Neural cell (in vitro differentiated cells): ENCODE measurements at regions not wholly inside any gene's neighbourhood (a gene's known extent, or its start where the extent isn't known, plus 50 kb on each side); places are given as distances from the start of the nearest gene placed in this dataset.

ENCODE experiments used
- H2AFZ ChIP-seq: fragments of 200-600, 300-800 bp; sonication (generic), shearing (Covaris generic); 2 replicates; pipeline ENCODE4 v1.6.0; 2014; ENCODE audit warnings: low read depth, mild to moderate bottlenecking, antibody characterized with exemption, low read length, moderate library complexity
- H3F3A ChIP-seq: fragments of 200-600 bp; shearing (Covaris generic); 2 replicates; pipeline ENCODE4 v1.6.1; 2016; ENCODE audit warnings: mild to moderate bottlenecking, moderate library complexity, mixed read lengths, antibody characterized with exemption, low read length; ENCODE audit not compliant: insufficient read depth, poor library complexity, severe bottlenecking
- H3K27ac ChIP-seq: fragments of 200-600, 300-800 bp; sonication (generic), shearing (Covaris generic); 2 replicates; pipeline ENCODE4 v1.5.1; 2014; ENCODE audit warnings: mild to moderate bottlenecking, low read length, moderate library complexity
- H3K27me3 ChIP-seq: fragments of 300-800, 200-600 bp; sonication (generic), shearing (Covaris generic); 2 replicates; pipeline ENCODE4 v1.6.0; 2014; ENCODE audit warnings: mild to moderate bottlenecking, low read depth, low read length, moderate library complexity; ENCODE audit not compliant: insufficient read depth
- H3K36me3 ChIP-seq: fragments of 300-800, 200-600 bp; sonication (generic), shearing (Covaris generic); 2 replicates; pipeline ENCODE4 v1.5.1; 2014; ENCODE audit warnings: mild to moderate bottlenecking, antibody characterized with exemption, low read length, moderate library complexity; ENCODE audit not compliant: insufficient read depth
- H3K4me2 ChIP-seq: fragments of 300-800, 200-600 bp; sonication (generic), shearing (Covaris generic); 2 replicates; pipeline ENCODE4 v1.6.0; 2014; ENCODE audit warnings: mild to moderate bottlenecking, low read length
- H3K4me3 ChIP-seq: fragments of 300-800, 200-600 bp; sonication (generic), shearing (Covaris generic); 2 replicates; pipeline ENCODE4 v1.5.1; 2014; ENCODE audit warnings: mild to moderate bottlenecking, low read length, moderate library complexity
- H3K79me2 ChIP-seq: fragments of 200-600 bp; shearing (Covaris generic); replicated peaks from 2 replicates; pipeline ENCODE4 v1.6.0; 2014; ENCODE audit warnings: mild to moderate bottlenecking, low read length, moderate library complexity; ENCODE audit not compliant: insufficient read depth
- H3K9ac ChIP-seq: fragments of 300-800, 200-600 bp; sonication (generic), shearing (Covaris generic); 2 replicates; pipeline ENCODE4 v1.6.1; 2016; ENCODE audit warnings: mild to moderate bottlenecking, low read length, mixed read lengths
- H3K9me2 ChIP-seq: fragments of 200-600 bp; shearing (Covaris generic); 2 replicates; pipeline ENCODE4 v1.6.1; 2016; ENCODE audit warnings: mild to moderate bottlenecking, low read length, mixed read lengths; ENCODE audit not compliant: insufficient read depth
- H3K9me3 ChIP-seq: fragments of 200-600, 300-800 bp; sonication (generic), shearing (Covaris generic); 2 replicates; pipeline ENCODE4 v1.6.1; 2016; ENCODE audit warnings: mild to moderate bottlenecking, mixed run types, low read length, moderate library complexity, mixed read lengths
- H4K20me1 ChIP-seq: fragments of 200-600 bp; shearing (Covaris generic); 2 replicates; pipeline ENCODE4 v1.6.1; 2016; ENCODE audit warnings: mild to moderate bottlenecking, mixed run types; ENCODE audit not compliant: insufficient read depth
- CTCF ChIP-seq: fragments of 450-650 bp; IDR thresholded peaks from 2 replicates; pipeline ENCODE4 v1.5.1; 2014; ENCODE audit warnings: antibody characterized with exemption, mild to moderate bottlenecking, moderate library complexity; ENCODE audit not compliant: poor library complexity, severe bottlenecking
- EP300 ChIP-seq: fragments of 450-650 bp; conservative IDR thresholded peaks from 2 replicates; pipeline ENCODE4 v1.6.1; 2014; ENCODE audit warnings: antibody characterized with exemption, mild to moderate bottlenecking, moderate library complexity; ENCODE audit not compliant: poor library complexity, severe bottlenecking
- EZH2 ChIP-seq: fragments of 200-600, 300-800 bp; shearing (Covaris generic), sonication (generic); IDR thresholded peaks from 2 replicates; pipeline ENCODE4 v1.6.1; 2014; ENCODE audit warnings: antibody characterized with exemption, low read length, borderline replicate concordance, mild to moderate bottlenecking; ENCODE audit not compliant: insufficient read depth, poor library complexity, severe bottlenecking
- MXI1 ChIP-seq: fragments of 450-650 bp; conservative IDR thresholded peaks from 2 replicates; pipeline ENCODE4 v1.6.1; 2014; ENCODE audit warnings: antibody characterized with exemption, mild to moderate bottlenecking; ENCODE audit not compliant: poor library complexity, severe bottlenecking
- POLR2AphosphoS5 ChIP-seq: IDR thresholded peaks from 2 replicates; pipeline ENCODE4 v1.6.1; 2012
- RAD21 ChIP-seq: fragments of 450-650 bp; conservative IDR thresholded peaks from 2 replicates; pipeline ENCODE4 v1.6.1; 2014; ENCODE audit warnings: antibody characterized with exemption, mild to moderate bottlenecking, moderate library complexity
- SMC3 ChIP-seq: fragments of 450-650 bp; conservative IDR thresholded peaks from 2 replicates; pipeline ENCODE4 v1.6.1; 2014; ENCODE audit warnings: antibody characterized with exemption, mild to moderate bottlenecking, moderate library complexity; ENCODE audit not compliant: poor library complexity
- TAF1 ChIP-seq: IDR thresholded peaks from 2 replicates; pipeline ENCODE4 v1.6.1; 2012; ENCODE audit warnings: low read depth
- TF ChIP-seq, protein P1 (sequence below): IDR thresholded peaks from 2 replicates; pipeline ENCODE4 v1.6.1; 2012; ENCODE audit warnings: borderline replicate concordance

DNA sequence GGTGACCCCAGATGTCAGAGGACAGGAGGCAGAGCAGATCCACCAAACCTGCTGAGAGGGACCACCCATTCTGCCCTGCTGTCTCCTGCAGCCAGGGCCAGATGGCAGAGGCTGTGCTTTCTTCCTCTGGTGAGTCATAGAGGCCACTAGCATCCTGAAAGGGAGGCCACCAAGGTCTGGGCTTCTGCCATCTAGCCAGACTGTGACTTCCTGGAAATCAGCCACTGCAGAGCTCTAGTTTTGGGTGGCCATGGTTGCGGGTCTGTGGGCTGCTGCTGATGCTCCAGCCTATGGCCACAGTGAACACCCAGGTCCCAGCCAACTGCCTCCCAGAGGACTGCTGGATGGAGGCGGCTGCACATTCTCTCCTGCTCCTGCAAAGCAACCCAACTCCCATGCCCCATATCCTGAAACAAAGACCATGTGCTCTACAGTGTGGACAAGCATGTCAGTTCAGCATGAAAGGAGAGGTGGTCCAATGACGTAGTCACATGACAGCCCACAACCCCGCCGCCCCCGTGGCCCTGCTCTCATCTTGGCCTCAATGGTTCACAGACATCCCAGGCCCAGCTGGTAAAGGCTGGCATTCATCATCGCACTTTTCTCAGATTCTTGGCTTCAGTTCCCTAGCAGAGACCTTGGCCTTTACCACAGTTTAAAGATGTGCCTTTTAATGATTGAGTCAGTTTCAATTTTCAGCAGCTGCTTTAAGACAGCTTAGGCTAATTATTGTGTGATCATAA lies 73.9 kb upstream of the CXCL12 start:
- Histone ChIP-seq H4K20me1 (no peaks in the 10 kb centered on the region), H3K9ac (no peak overlapping the region), H3K9me3 (no peaks in the 10 kb centered on the region), H3K27me3 (no peaks in the 10 kb centered on the region), H3K36me3 (no peaks in the 10 kb centered on the region), H3K79me2 (no peaks in the 10 kb centered on the region), H3K4me2 (no peak overlapping the region), H2AFZ (no peak overlapping the region), H3K9me2 (no peaks in the 10 kb centered on the region), H3K27ac (no peak overlapping the region), H3F3A (no peaks in the 10 kb centered on the region), H3K4me3 (no peak overlapping the region)
- no peak for TF ChIP-seq EP300

GRCh38 chr10:44459671-44460070 lies 74.8 kb upstream of the CXCL12 start:
- no peak for TF ChIP-seq MXI1
- no peak for TF ChIP-seq CTCF
- TF ChIP-seq EZH2, result no peak
- TF ChIP-seq, protein P1, sequence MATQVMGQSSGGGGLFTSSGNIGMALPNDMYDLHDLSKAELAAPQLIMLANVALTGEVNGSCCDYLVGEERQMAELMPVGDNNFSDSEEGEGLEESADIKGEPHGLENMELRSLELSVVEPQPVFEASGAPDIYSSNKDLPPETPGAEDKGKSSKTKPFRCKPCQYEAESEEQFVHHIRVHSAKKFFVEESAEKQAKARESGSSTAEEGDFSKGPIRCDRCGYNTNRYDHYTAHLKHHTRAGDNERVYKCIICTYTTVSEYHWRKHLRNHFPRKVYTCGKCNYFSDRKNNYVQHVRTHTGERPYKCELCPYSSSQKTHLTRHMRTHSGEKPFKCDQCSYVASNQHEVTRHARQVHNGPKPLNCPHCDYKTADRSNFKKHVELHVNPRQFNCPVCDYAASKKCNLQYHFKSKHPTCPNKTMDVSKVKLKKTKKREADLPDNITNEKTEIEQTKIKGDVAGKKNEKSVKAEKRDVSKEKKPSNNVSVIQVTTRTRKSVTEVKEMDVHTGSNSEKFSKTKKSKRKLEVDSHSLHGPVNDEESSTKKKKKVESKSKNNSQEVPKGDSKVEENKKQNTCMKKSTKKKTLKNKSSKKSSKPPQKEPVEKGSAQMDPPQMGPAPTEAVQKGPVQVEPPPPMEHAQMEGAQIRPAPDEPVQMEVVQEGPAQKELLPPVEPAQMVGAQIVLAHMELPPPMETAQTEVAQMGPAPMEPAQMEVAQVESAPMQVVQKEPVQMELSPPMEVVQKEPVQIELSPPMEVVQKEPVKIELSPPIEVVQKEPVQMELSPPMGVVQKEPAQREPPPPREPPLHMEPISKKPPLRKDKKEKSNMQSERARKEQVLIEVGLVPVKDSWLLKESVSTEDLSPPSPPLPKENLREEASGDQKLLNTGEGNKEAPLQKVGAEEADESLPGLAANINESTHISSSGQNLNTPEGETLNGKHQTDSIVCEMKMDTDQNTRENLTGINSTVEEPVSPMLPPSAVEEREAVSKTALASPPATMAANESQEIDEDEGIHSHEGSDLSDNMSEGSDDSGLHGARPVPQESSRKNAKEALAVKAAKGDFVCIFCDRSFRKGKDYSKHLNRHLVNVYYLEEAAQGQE, result no peak
- H3K4me3 ChIP-seq, result no peak overlapping the region
- no peaks in the 10 kb centered on the region for H4K20me1 ChIP-seq
- no peak overlapping the region for H3K27ac ChIP-seq
- H3K9me2 ChIP-seq, result no peaks in the 10 kb centered on the region
- no peak overlapping the region for H3K4me2 ChIP-seq
- no peaks in the 10 kb centered on the region for H3K79me2 ChIP-seq
- no peak overlapping the region for H2AFZ ChIP-seq
- no peaks in the 10 kb centered on the region for H3K36me3 ChIP-seq
- no peaks in the 10 kb centered on the region for H3K9me3 ChIP-seq
- no peaks in the 10 kb centered on the region for H3F3A ChIP-seq
- H3K27me3 ChIP-seq, result no peaks in the 10 kb centered on the region
- H3K9ac ChIP-seq, result no peak overlapping the region

- Histone ChIP-seq H3F3A (no peaks in the 10 kb centered on the region), H3K4me2 (no peak overlapping the region), H3K9me2 (no peaks in the 10 kb centered on the region), H4K20me1 (no peaks in the 10 kb centered on the region), H3K79me2 (no peaks in the 10 kb centered on the region), H3K27ac (no peak overlapping the region), H3K4me3 (no peak overlapping the region), H3K36me3 (no peaks in the 10 kb centered on the region), H3K9ac (no peak overlapping the region), H2AFZ (no peak overlapping the region), H3K27me3 (no peaks in the 10 kb centered on the region), H3K9me3 (no peaks in the 10 kb centered on the region)
- TF ChIP-seq MXI1 (no peak), EP300 (no peak), RAD21 (no peak), CTCF (no peak), SMC3 (no peak), TAF1 (no peak), POLR2AphosphoS5 (no peak), EZH2 (no peak)
- TF ChIP-seq, protein P1, result no peak
Observed at GRCh38 chr10:44460416-44460815, 75.5 kb upstream of the CXCL12 start.
